Loucy (cell line): ENCODE measurements at regions not wholly inside any gene's neighbourhood (a gene's known extent, or its start where the extent isn't known, plus 50 kb on each side); places are given as distances from the start of the nearest gene placed in this dataset.

ENCODE experiments used
- EZH2phosphoT487 ChIP-seq: fragments of 200-600 bp; IDR thresholded peaks from 2 replicates; pipeline ENCODE4 v1.6.1; 2018; ENCODE audit warnings: antibody characterized with exemption, mild to moderate bottlenecking, moderate library complexity, borderline replicate concordance
- TF ChIP-seq, protein P1 (sequence below): fragments of 200-600 bp; sonication (generic); conservative IDR thresholded peaks from 2 replicates; pipeline ENCODE4 v1.5.1; 2014; ENCODE audit warnings: mild to moderate bottlenecking, antibody characterized with exemption, low read length

DNA sequence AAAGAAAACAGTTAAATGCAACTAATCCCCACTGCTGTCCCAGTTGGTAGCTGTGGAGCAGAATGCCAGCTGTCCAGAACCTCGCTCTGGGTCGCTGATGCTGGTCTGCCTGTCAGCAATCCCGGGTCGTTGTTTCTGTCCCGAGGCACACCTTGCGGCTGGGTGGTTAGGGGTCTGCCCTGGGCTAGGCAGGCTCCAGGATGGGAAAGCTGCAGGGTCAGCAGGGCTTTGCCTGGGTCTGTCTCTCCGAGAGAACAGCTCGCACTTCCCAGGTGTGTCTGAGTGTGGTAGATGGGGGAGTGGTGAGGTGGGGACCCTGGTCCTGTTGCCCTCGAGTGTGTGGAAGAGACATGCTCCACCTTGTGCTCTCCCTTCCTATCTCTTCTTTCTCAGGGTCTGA, 261.2 kb downstream of the CLIC5 start:
- TF ChIP-seq, protein P1, sequence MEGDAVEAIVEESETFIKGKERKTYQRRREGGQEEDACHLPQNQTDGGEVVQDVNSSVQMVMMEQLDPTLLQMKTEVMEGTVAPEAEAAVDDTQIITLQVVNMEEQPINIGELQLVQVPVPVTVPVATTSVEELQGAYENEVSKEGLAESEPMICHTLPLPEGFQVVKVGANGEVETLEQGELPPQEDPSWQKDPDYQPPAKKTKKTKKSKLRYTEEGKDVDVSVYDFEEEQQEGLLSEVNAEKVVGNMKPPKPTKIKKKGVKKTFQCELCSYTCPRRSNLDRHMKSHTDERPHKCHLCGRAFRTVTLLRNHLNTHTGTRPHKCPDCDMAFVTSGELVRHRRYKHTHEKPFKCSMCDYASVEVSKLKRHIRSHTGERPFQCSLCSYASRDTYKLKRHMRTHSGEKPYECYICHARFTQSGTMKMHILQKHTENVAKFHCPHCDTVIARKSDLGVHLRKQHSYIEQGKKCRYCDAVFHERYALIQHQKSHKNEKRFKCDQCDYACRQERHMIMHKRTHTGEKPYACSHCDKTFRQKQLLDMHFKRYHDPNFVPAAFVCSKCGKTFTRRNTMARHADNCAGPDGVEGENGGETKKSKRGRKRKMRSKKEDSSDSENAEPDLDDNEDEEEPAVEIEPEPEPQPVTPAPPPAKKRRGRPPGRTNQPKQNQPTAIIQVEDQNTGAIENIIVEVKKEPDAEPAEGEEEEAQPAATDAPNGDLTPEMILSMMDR, result no peak
- no peak for TF ChIP-seq EZH2phosphoT487
